HG03342 (cell line): ENCODE measurements at regions not wholly inside any gene's neighbourhood (a gene's known extent, or its start where the extent isn't known, plus 50 kb on each side); places are given as distances from the start of the nearest gene placed in this dataset.
"Not testable (repeated sequence)": the region's sequence is repeated elsewhere in the genome, so short reads cannot be mapped to it uniquely, and the experiment has no call there.

ENCODE experiments used
- ATAC-seq: cut with Tn5 transposase; IDR thresholded peaks from one replicate; pipeline ENCODE4 v1.9.1; 2021; ENCODE audit warnings: mild to moderate bottlenecking, moderate library complexity; ENCODE audit not compliant: unreplicated experiment

DNA sequence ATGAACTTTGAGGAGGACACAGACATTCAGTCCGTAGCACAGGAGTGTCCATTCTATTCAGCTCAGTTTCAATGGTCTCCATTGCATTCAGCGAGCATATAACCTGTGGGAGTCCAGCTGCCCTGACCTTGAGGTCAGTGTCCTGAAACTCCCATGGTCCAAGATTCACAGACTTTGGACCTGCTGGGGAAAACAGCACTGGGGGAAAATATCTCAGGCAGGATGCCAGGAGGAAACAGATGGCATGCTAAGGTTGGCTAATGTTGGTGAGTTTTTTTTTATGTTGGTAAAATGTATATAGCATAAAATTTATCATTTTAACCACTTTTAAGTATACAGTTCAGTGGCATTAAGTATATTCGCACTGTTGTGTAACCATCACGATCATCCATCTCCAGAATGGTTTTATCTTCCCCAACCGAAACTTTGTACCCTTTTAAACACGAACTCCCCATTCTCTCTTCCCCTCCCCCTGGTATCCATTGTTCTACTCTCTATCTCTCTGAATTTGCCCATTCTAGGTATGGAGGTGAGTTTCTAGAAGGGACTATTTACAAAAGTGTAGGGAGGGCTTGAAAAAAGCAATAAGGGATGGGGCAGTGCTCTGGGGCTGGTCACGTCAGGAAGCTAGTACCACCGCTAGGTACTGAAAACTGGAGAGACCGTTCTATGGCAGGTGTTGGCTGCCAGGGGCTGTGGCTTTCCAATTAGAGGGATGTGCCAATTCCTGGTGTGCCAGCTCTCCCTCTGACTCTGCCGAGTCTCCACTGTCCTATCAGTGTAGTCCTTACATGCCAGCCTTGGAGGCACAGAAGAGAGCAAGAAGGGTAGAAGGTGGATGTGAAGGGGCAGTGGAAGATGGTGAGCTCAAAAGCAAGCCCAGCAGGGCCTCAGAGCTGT, 85.3 kb downstream of the FOXD2 start:
- ATAC-seq: no peak

GRCh38 chr1:47523835-47524215, 86.0 kb downstream of the FOXD2 start:
- ATAC-seq: no peak

GRCh38 chr1:47524272-47524671, 86.4 kb downstream of the FOXD2 start:
- no peak for ATAC-seq

DNA sequence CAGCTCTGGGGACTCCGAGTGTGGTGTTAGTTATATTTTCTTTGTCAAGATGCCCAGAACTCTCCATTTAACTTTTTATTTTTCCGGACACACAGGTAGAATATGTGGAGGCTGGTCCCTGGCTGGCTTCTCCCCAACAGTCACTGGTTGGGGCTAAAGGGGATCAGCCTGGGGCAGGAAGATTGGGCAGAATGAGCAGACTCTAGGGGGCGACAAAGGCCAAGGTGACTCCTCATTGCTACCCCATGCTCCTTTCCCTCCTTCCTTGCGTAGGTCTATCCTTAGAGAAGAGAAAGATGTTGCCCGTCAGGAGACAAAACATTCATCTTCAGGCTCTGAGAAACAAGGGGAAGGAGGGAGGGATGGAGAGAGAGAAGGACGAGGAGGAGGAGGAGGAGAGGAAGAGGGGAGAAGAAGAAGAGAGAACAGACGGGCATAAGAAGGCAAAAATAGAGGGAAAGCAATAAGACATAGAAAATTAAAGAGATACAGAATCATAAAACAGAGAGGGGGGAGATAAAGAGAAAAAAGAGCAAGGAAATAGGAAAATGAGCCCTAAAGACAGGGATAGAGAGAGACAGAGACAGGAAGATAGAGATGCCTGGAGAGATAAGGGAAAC, 89.9 kb downstream of the FOXD2 start:
- no peak for ATAC-seq

- no peak for ATAC-seq
Measured at GRCh38 chr1:47529520-47530098, 91.8 kb downstream of the FOXD2 start.

- ATAC-seq: no peak
Measured at GRCh38 chr1:47532921-47533792, 95.3 kb downstream of the FOXD2 start.

GRCh38 chr1:47533793-47534328, 96.0 kb downstream of the FOXD2 start:
- no peak for ATAC-seq

DNA sequence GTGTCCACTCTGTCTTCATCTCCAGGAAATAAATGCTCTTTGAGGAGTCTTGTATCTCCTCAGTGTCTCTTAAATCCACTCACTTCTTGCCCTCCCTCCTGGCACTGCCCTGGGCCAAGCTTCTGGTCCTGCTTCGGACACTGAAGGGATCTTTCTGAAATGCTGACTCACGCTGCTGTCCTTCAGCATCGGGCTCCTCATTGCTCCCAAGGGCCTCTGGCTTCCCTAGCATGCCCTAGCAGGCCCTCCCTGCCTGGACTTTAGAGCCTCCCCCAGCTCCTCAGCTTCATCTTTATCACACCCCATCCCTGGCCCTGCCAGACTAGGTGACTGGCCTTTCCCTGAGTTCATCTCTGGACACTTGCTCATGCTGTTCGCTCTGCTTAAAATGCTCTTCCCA, 96.6 kb downstream of the FOXD2 start:
- no peak for ATAC-seq

DNA sequence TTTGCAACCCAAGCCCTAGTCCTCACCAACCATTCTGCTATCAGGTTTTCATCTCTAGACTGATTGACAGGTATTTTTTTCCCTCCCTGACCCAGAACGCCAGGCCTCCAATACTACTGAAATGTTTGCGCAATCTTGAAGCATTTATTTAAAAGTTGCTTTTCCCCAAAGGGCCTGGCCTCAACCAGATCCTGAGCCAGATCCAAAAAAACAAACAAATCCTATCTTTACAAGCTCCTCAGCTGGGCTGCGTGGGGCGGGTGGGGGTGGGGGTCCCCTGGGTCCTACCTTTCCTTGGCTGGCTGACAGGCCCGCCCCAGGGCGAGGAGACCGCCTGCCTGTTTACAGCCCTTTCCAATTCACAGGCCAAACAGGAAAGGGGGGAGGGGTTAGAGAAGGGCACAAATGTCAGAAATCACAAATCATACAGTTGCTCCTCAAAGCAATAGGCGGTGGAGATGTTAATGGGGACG, 98.8 kb downstream of the FOXD2 start:
- no peak for ATAC-seq

DNA sequence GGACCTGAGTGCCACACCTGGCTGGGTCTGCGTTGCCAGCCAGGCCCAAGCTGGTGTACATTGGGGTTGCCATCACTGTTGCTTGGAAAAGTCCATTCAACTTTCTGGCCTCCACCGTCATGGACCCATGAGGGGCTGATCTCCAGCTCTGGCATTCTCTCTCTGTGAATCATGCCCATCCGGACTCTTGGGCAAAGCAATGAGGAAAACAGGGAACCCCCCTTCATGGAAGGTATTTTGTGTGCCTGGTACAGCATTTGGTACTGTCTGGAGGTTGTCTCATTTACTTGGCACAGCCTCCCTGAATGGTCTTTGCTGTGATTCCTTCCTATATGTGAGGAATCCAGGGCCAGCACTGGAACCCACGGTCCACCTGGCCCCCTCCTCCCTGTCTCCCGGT, 99.4 kb downstream of the FOXD2 start:
- ATAC-seq: no peak

DNA sequence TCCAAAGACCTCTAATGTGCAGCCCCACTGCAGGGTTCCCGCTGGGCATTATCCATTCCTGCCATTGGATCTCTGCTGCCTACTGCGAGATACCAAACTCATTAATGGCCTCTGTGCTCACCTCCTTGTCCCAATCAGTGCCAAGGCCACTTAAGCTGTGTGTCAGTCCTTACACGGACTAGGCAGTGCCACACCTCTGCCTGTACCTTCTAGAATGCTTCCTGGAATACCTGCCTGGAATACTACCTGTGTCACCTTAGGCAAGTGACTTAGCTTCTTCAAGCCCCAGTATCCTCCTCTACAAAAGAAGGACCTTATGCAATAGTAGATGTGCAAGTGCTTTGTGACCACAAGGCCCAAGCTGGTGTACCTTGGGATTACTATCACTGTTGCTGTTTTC, 100.1 kb downstream of the FOXD2 start:
- ATAC-seq: no peak

DNA sequence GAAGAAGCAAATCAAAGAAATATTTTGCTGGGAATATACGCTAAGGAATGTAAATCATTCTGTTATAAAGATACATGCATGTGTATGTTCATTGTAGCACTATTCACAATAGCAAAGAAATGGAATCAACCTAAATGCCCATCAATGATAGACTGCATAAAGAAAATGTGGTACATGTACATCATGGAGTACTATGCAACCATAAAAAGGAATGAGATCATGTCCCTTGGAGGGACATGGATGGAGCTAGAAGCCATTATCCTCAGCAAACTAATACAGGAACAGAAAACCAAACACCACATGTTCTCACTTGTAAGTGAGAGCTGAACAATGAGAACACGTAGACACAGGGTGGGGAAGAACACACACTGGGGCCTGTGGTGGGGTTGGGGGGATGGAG, 100.7 kb downstream of the FOXD2 start:
- ATAC-seq: not testable (repeated sequence)

DNA sequence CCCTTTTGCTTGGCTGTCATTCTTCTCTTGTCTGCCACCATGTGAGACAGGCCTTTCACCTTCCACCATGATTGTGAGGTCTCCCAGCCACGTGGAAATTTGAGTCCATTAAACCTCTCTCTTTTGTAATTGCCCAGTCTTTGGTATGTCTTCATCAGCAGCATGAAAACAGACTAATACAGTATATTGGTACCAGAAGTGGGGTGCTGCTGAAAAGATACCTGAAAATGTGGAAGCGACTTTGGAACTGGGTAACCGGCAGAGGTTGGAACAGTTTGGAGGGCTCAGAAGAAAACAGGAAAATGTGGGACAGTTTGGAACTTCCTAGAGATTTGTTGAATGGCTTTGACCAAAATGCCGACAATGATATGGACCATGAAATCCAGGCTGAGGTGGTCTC, 103.9 kb downstream of the FOXD2 start:
- not testable (repeated sequence) for ATAC-seq

DNA sequence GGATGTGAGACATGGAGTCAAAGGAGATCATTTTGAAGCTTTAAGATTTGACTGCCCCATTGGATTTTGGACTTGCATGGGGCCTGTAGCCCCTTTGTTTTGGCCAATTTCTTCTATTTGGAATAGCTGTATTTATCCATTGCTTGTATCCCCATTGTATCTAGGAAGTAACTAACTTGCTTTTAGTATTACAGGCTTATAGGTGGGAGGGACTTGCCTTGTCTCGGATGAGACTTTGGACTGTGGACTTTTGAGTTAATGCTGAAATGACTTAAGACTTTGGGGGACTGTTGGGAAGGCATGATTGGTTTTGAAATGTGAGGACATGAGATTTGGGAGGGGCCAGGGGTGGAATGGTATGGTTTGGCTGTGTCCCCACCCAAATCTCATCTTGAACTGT, 105.2 kb downstream of the FOXD2 start:
- ATAC-seq: not testable (repeated sequence)

DNA sequence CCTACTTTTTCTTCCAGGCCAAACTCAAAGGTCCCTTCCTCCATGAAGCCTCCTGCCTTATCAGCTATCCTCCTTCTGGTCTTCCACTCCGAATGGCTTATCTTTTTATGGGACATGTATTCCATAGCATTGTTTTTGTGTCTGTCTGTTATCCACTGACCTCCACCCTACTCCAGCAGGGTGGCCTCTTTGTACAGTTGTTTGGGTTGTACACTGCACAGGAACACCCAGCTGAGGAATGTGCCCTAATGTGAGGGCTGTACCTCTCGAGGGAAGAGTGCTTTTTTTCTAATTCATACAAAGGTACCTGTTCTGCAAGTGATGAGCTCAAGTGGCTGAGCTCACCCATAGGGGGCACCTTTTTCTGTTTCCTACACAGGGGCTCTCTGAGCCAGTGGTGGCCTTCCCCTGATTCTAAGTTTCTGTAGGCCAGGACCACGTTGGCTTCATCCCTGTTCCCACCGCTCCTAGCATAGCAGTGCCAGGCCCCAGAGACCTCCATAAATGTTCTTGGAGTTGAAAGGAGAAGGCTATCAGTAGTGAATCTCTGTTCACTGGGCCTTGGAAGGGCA, 108.2 kb downstream of the FOXD2 start:
- ATAC-seq: no peak

GRCh38 chr1:47547753-47548573, 110.1 kb downstream of the FOXD2 start:
- no peak for ATAC-seq

- no peak for ATAC-seq
Measured at GRCh38 chr1:47548637-47549036, 110.8 kb downstream of the FOXD2 start.

- no peak for ATAC-seq
Measured at GRCh38 chr1:47549532-47549931, 111.7 kb downstream of the FOXD2 start.

GRCh38 chr1:47550929-47551328, 113.1 kb downstream of the FOXD2 start:
- ATAC-seq: no peak
